Type B pancreatic cell (in vitro differentiated cells): ENCODE measurements at regions not wholly inside any gene's neighbourhood (a gene's known extent, or its start where the extent isn't known, plus 50 kb on each side); places are given as distances from the start of the nearest gene placed in this dataset.

ENCODE experiments used
- DNase-seq: peaks from one replicate; pipeline ENCODE4 v3.0.0; 2021; ENCODE audit warnings: mixed read lengths; ENCODE audit not compliant: unreplicated experiment; ENCODE audit errors: extremely low spot score
- H3K27ac Mint-ChIP-seq: 2 replicates; pipeline ENCODE4 v1.8.0; 2021; ENCODE audit warnings: mild to moderate bottlenecking, mixed read lengths
- H3K27me3 Mint-ChIP-seq: 2 replicates; pipeline ENCODE4 v1.8.0; 2021; ENCODE audit warnings: mixed read lengths
- H3K36me3 Mint-ChIP-seq: 2 replicates; pipeline ENCODE4 v1.8.0; 2021; ENCODE audit warnings: mixed read lengths
- H3K4me1 Mint-ChIP-seq: one replicate; pipeline ENCODE4 v1.8.0; 2021; ENCODE audit warnings: mixed read lengths; ENCODE audit not compliant: unreplicated experiment
- H3K4me3 Mint-ChIP-seq: 2 replicates; pipeline ENCODE4 v1.8.0; 2021; ENCODE audit warnings: mild to moderate bottlenecking, mixed read lengths
- H3K9me3 Mint-ChIP-seq: 2 replicates; pipeline ENCODE4 v1.8.0; 2021; ENCODE audit warnings: mixed read lengths
- CTCF ChIP-seq: fragments of 200-600 bp; sonication (generic); conservative IDR thresholded peaks from 2 replicates; pipeline ENCODE4 v1.5.0; 2021; ENCODE audit warnings: antibody characterized with exemption, mild to moderate bottlenecking

DNA sequence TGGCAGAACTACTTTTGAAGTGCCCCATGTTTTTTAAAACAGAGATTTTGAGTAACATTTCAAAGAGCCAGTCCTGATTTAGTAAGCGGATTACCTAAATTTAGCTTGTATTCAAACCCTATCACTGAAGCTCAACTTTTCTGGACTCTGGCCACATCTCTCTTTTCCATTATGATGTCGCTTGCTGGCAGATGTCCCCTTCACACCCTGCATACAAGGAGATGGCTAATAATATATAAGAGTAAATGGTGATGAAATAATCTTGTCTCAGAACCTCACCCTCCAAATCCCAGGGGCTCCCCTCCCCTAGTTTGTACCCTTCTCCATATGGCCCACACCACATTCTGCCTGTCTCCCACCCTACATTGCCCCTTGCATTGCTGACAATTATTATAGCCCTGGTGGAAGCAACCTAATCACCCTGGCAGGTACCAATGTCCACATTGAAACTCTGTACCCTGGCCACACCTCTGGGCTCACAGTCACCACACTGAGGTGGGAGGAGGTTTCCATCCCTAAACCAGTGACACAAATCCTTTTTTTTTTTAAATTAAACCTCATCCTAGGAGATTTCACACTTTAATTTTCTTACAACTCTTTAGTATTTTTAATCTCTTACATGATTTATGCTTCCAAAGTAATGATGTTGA lies 106.0 kb upstream of the SYT6 start:
- no peak for DNase-seq
- TF ChIP-seq CTCF, result no peak
- Mint-ChIP-seq H3K4me1 (no peaks in the 10 kb centered on the region), H3K36me3 (no peaks in the 10 kb centered on the region), H3K27me3 (peaks cover 3% of the 10 kb centered on the region), H3K27ac (no peak overlapping the region), H3K9me3 (no peaks in the 10 kb centered on the region), H3K4me3 (no peak overlapping the region)

GRCh38 chr1:114258633-114259032 lies 105.0 kb upstream of the SYT6 start:
- no peak overlapping the region for H3K27ac Mint-ChIP-seq
- H3K27me3 Mint-ChIP-seq, result peaks cover 3% of the 10 kb centered on the region
- no peaks in the 10 kb centered on the region for H3K9me3 Mint-ChIP-seq
- no peaks in the 10 kb centered on the region for H3K36me3 Mint-ChIP-seq
- no peak for DNase-seq
- H3K4me1 Mint-ChIP-seq, result no peaks in the 10 kb centered on the region
- TF ChIP-seq CTCF, result no peak
- H3K4me3 Mint-ChIP-seq, result no peak overlapping the region

GRCh38 chr1:114258074-114258473 lies 104.4 kb upstream of the SYT6 start:
- TF ChIP-seq CTCF, result no peak
- Mint-ChIP-seq H3K4me1 (no peaks in the 10 kb centered on the region), H3K27ac (no peak overlapping the region), H3K27me3 (peaks cover 3% of the 10 kb centered on the region), H3K4me3 (no peak overlapping the region), H3K9me3 (no peaks in the 10 kb centered on the region), H3K36me3 (no peaks in the 10 kb centered on the region)
- DNase-seq, result no peak

- DNase-seq, result no peak
- no peak for TF ChIP-seq CTCF
- no peaks in the 10 kb centered on the region for H3K9me3 Mint-ChIP-seq
- H3K4me3 Mint-ChIP-seq, result no peak overlapping the region
- no peaks in the 10 kb centered on the region for H3K4me1 Mint-ChIP-seq
- no peaks in the 10 kb centered on the region for H3K36me3 Mint-ChIP-seq
- no peak overlapping the region for H3K27ac Mint-ChIP-seq
- peaks cover 3% of the 10 kb centered on the region for H3K27me3 Mint-ChIP-seq
These were observed 103.9 kb upstream of the SYT6 start for GRCh38 chr1:114257554-114257953.

DNA sequence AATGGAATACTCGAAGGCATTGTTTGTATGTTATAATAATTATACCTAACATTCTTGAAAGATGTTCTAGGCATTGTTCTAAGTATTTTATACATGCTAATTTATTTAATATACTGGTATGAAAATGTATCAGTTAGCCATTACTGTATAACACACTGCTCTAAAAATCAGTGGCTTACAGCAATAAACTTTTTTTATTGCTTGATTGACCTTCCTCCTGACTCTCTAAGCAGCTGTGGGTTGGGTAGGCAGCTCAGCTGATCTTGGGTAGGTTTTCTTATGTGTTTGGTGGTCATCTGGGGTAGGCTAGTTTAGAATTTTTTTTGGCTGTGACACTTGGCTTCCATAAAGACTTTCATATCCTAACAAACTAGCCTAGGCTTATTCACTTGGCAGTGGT lies 100.2 kb upstream of the SYT6 start:
- Mint-ChIP-seq H3K4me3 (no peak overlapping the region), H3K27me3 (peaks cover 4% of the 10 kb centered on the region)

More for the DNA sequence above, 100.2 kb upstream of the SYT6 start:
- TF ChIP-seq CTCF, result no peak
- Mint-ChIP-seq H3K4me1 (no peaks in the 10 kb centered on the region), H3K36me3 (no peaks in the 10 kb centered on the region), H3K9me3 (no peaks in the 10 kb centered on the region), H3K27ac (no peak overlapping the region)
- no peak for DNase-seq
